Panc1 (cell line): ENCODE measurements at regions not wholly inside any gene's neighbourhood (a gene's known extent, or its start where the extent isn't known, plus 50 kb on each side); places are given as distances from the start of the nearest gene placed in this dataset.

Source experiments
- ATAC-seq: fragments of 200-7000 bp; cut with Tn5 transposase; 2 replicates; pipeline ENCODE4 v1.9.1; 2020; ENCODE audit warnings: mild to moderate bottlenecking, moderate library complexity
- BruUV-seq: library from RNA; stranded (reverse); fragments of 400-500 nt; replicated peaks from 2 replicates; lab custom pipeline; 2021; lab: Mats Ljungman, UMichigan
- CTCF ChIA-PET: fragments of 300-600 bp; sonication (Branson Sonifier 250); formaldehyde crosslinking; loops from one replicate; lab custom pipeline; 2022; ENCODE audit warnings: antibody characterized with exemption; lab: Charles Lee
- POLR2A ChIA-PET: fragments of 300-600 bp; sonication (Branson Sonifier 250); formaldehyde crosslinking; loops from one replicate; lab custom pipeline; 2022; ENCODE audit warnings: antibody characterized with exemption; lab: Charles Lee
- DNase-seq: peaks from one replicate; pipeline ENCODE4 v3.0.0-alpha.2; 2010; ENCODE audit warnings: low read depth, low spot score
- H3K27ac ChIP-seq: 2 replicates; pipeline ENCODE4 v1.5.1; 2011; ENCODE audit warnings: mild to moderate bottlenecking, low read length, inconsistent platforms
- H3K27me3 ChIP-seq: fragments of 200-500 bp; sonication (Bioruptor generic); 2 replicates; pipeline ENCODE4 v1.6.0; 2014; ENCODE audit warnings: low read length, inconsistent platforms; ENCODE audit not compliant: control insufficient read depth, insufficient read depth
- H3K36me3 ChIP-seq: fragments of 200-500 bp; sonication (Bioruptor generic); 2 replicates; pipeline ENCODE4 v1.5.1; 2014; ENCODE audit warnings: inconsistent platforms, mild to moderate bottlenecking, low read length, moderate library complexity; ENCODE audit not compliant: control insufficient read depth, insufficient read depth
- H3K4me1 ChIP-seq: 2 replicates; pipeline ENCODE4 v1.5.1; 2011; ENCODE audit warnings: inconsistent platforms, mild to moderate bottlenecking, low read length, moderate library complexity; ENCODE audit not compliant: control insufficient read depth, insufficient read depth
- H3K4me3 ChIP-seq, 2 experiments: 2 replicates each; pipeline ENCODE4 v1.5.1; 2011 to 2012; ENCODE audit warnings: low read depth in 2 of 2, low read length in 2 of 2, mild to moderate bottlenecking in 2 of 2, inconsistent platforms in 1 of 2, moderate library complexity in 1 of 2
- H3K9me3 ChIP-seq: fragments of 200-500 bp; sonication (Bioruptor generic); 2 replicates; pipeline ENCODE4 v1.5.1; 2014; ENCODE audit warnings: low read depth, mild to moderate bottlenecking, inconsistent platforms, low read length, moderate library complexity; ENCODE audit not compliant: control insufficient read depth, insufficient read depth
- CTCF ChIP-seq: fragments of 450-650 bp; IDR thresholded peaks from 2 replicates; pipeline ENCODE4 v1.5.1; 2017; ENCODE audit warnings: mild to moderate bottlenecking
- POLR2AphosphoS5 ChIP-seq: IDR thresholded peaks from 2 replicates; pipeline ENCODE4 v1.6.1; 2012; ENCODE audit warnings: mild to moderate bottlenecking, low read depth, low read length, moderate library complexity
- SIN3A ChIP-seq: IDR thresholded peaks from 2 replicates; pipeline ENCODE4 v1.6.1; 2012; ENCODE audit warnings: low read depth, mild to moderate bottlenecking, low read length, moderate library complexity, borderline replicate concordance; ENCODE audit not compliant: insufficient read depth
- TCF7L2 ChIP-seq: IDR thresholded peaks from 2 replicates; pipeline ENCODE4 v1.6.1; 2011; ENCODE audit warnings: mild to moderate bottlenecking, low read depth, low read length, inconsistent platforms
- in situ Hi-C: cut with HindIII; loops from 2 replicates; pipeline ENCODE4 v1.10.0; 2016; ENCODE audit warnings: low sequenced_read_pairs, low pct_unique_long_range_greater_than_20kb
- intact Hi-C: fragments of 100-400 bp; cut with micrococcal nuclease; formaldehyde crosslinking; loops from one replicate; pipeline ENCODE4 v1.10.0; 2022; ENCODE audit not compliant: unreplicated experiment
- TF ChIP-seq, protein P1 (sequence below), 2 experiments: IDR thresholded peaks; 2 replicates each; pipeline ENCODE4 v1.6.1; 2011 to 2012; ENCODE audit warnings: low read depth in 2 of 2, control low read depth in 1 of 2, low read length in 1 of 2, mild to moderate bottlenecking in 1 of 2, moderate library complexity in 1 of 2; ENCODE audit not compliant: insufficient read depth in 1 of 2

DNA sequence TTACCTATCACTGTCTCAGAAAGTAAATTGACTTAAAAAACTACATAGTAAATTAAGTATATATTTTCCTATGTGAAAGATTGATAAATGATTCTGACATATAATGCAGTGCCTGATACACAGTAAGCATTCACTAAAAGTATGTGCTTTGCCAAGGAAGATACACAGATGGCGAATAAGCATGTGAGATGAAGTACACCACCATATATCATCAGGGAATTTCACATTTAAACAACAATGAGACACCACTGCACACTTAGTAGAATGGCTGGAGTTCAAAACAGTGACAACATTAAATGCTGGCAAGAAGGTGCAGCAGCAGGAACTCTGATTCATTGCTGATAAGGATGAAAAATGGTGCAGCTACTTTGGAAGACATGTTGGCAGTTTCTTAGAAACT, 1118.8 kb downstream of the DTWD2 start:
- H3K27me3 ChIP-seq, result no peaks in the 10 kb centered on the region

GRCh38 chr5:117863586-117864296, 1124.6 kb downstream of the DTWD2 start:
- Histone ChIP-seq H3K27ac (no peak overlapping the region), H3K4me1 (no peaks in the 10 kb centered on the region), H3K36me3 (no peaks in the 10 kb centered on the region), H3K4me3 (no peak overlapping the region), H3K9me3 (no peaks in the 10 kb centered on the region), H3K27me3 (no peaks in the 10 kb centered on the region)
- in situ Hi-C loops (no loop called here), intact Hi-C loops (no loop called here)
- BruUV-seq, result no TSS peak
- ChIA-PET CTCF (no interaction called here), POLR2A (no interaction called here)
- no peak for DNase-seq
- TF ChIP-seq, protein P1, sequence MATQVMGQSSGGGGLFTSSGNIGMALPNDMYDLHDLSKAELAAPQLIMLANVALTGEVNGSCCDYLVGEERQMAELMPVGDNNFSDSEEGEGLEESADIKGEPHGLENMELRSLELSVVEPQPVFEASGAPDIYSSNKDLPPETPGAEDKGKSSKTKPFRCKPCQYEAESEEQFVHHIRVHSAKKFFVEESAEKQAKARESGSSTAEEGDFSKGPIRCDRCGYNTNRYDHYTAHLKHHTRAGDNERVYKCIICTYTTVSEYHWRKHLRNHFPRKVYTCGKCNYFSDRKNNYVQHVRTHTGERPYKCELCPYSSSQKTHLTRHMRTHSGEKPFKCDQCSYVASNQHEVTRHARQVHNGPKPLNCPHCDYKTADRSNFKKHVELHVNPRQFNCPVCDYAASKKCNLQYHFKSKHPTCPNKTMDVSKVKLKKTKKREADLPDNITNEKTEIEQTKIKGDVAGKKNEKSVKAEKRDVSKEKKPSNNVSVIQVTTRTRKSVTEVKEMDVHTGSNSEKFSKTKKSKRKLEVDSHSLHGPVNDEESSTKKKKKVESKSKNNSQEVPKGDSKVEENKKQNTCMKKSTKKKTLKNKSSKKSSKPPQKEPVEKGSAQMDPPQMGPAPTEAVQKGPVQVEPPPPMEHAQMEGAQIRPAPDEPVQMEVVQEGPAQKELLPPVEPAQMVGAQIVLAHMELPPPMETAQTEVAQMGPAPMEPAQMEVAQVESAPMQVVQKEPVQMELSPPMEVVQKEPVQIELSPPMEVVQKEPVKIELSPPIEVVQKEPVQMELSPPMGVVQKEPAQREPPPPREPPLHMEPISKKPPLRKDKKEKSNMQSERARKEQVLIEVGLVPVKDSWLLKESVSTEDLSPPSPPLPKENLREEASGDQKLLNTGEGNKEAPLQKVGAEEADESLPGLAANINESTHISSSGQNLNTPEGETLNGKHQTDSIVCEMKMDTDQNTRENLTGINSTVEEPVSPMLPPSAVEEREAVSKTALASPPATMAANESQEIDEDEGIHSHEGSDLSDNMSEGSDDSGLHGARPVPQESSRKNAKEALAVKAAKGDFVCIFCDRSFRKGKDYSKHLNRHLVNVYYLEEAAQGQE (IDR thresholded peaks at IDR 0.05; ENCODE audit: insufficient read depth in 1 of 2, low read depth in 2 of 2, low read length in 1 of 2), result no peak
- no peak for TF ChIP-seq SIN3A
- TF ChIP-seq POLR2AphosphoS5, result no peak
- TF ChIP-seq CTCF, result no peak
- no peak for TF ChIP-seq TCF7L2
- no peak for ATAC-seq

More for the DNA sequence above, 1118.8 kb downstream of the DTWD2 start:
- TF ChIP-seq, protein P1 (IDR thresholded peaks at IDR 0.05; ENCODE audit: insufficient read depth in 1 of 2, low read depth in 2 of 2, low read length in 1 of 2), result no peak
- TF ChIP-seq SIN3A (no peak), TCF7L2 (no peak), POLR2AphosphoS5 (no peak)
- Histone ChIP-seq H3K4me1 (no peaks in the 10 kb centered on the region), H3K27ac (no peak overlapping the region), H3K4me3 (no peak overlapping the region), H3K9me3 (no peaks in the 10 kb centered on the region), H3K36me3 (no peaks in the 10 kb centered on the region)
- no TSS peak for BruUV-seq
- CTCF ChIA-PET, result no interaction called here
- in situ Hi-C loops (no loop called here), intact Hi-C loops (no loop called here)
- DNase-seq (no peak), ATAC-seq (no peak)
- POLR2A ChIA-PET, result no interaction called here
